IMR-90 (cell line): ENCODE measurements at regions not wholly inside any gene's neighbourhood (a gene's known extent, or its start where the extent isn't known, plus 50 kb on each side); places are given as distances from the start of the nearest gene placed in this dataset.

Source experiments
- ATAC-seq: fragments of 200-7000 bp; cut with Tn5 transposase; 2 replicates; pipeline ENCODE4 v1.9.1; 2020; ENCODE audit warnings: low read depth, mild to moderate bottlenecking, moderate library complexity
- BruUV-seq: library from RNA; stranded (reverse); fragments of 400-500 nt; replicated peaks from 2 replicates; lab custom pipeline; 2021; lab: Mats Ljungman, UMichigan
- CTCF ChIA-PET: fragments of 300-600 bp; formaldehyde crosslinking; extraction: SDS; loops from one replicate; lab custom pipeline; 2021; ENCODE audit warnings: antibody characterized with exemption; lab: Yijun Ruan, JAX
- POLR2A ChIA-PET: fragments of 300-600 bp; sonication (Branson Sonifier 250); formaldehyde crosslinking; loops from one replicate; lab custom pipeline; 2022; ENCODE audit warnings: antibody characterized with exemption; ENCODE audit not compliant: unreplicated experiment; lab: Charles Lee
- DNase-seq: peaks from one replicate; pipeline ENCODE4 v3.0.0; 2013
- H2AFZ ChIP-seq: replicated peaks from 2 replicates; pipeline ENCODE3; 2013; ENCODE audit warnings: low read length, mild to moderate bottlenecking; ENCODE audit not compliant: poor library complexity
- H2AK5ac ChIP-seq: 2 replicates; pipeline ENCODE4 v1.6.1; 2013; ENCODE audit warnings: low read depth, low read length, inconsistent platforms
- H2AK9ac ChIP-seq: replicated peaks from 2 replicates; pipeline ENCODE3; 2013; ENCODE audit warnings: mild to moderate bottlenecking, low read depth, low read length, moderate library complexity; ENCODE audit not compliant: poor library complexity
- H2BK120ac ChIP-seq: 2 replicates; pipeline ENCODE4 v1.6.1; 2013; ENCODE audit warnings: low read depth, low read length, inconsistent platforms
- H2BK15ac ChIP-seq: 3 replicates; pipeline ENCODE4 v1.6.1; 2013; ENCODE audit warnings: low read depth, low read length, inconsistent platforms
- H2BK20ac ChIP-seq: 2 replicates; pipeline ENCODE4 v1.6.1; 2013; ENCODE audit warnings: low read depth, mild to moderate bottlenecking, inconsistent platforms, low read length, moderate library complexity
- H2BK5ac ChIP-seq: 2 replicates; pipeline ENCODE4 v1.6.1; 2013; ENCODE audit warnings: mild to moderate bottlenecking, low read depth, low read length, inconsistent platforms; ENCODE audit not compliant: poor library complexity, severe bottlenecking
- H3K14ac ChIP-seq: replicated peaks from 2 replicates; pipeline ENCODE4 v1.6.1; 2013; ENCODE audit warnings: low read depth, low read length, inconsistent platforms
- H3K18ac ChIP-seq: 2 replicates; pipeline ENCODE4 v1.6.1; 2013; ENCODE audit warnings: low read depth, low read length, control low read depth
- H3K23ac ChIP-seq: 2 replicates; pipeline ENCODE4 v1.6.1; 2013; ENCODE audit warnings: low read depth, low read length, inconsistent platforms
- H3K27ac ChIP-seq: 2 replicates; pipeline ENCODE4 v1.5.1; 2013; ENCODE audit warnings: mild to moderate bottlenecking, control low read depth, low read length; ENCODE audit not compliant: insufficient read depth
- H3K27me3 ChIP-seq: 2 replicates; pipeline ENCODE4 v1.6.1; 2013; ENCODE audit warnings: low read length; ENCODE audit not compliant: control insufficient read depth, insufficient read depth
- H3K36me3 ChIP-seq: 2 replicates; pipeline ENCODE4 v1.6.1; 2013; ENCODE audit warnings: low read length, mixed read lengths; ENCODE audit not compliant: control insufficient read depth, insufficient read depth
- H3K4ac ChIP-seq: 2 replicates; pipeline ENCODE4 v1.6.1; 2013; ENCODE audit warnings: low read depth, low read length, inconsistent platforms
- H3K4me1 ChIP-seq: 2 replicates; pipeline ENCODE4 v1.6.1; 2013; ENCODE audit warnings: low read length, mixed read lengths; ENCODE audit not compliant: control insufficient read depth, insufficient read depth
- H3K4me2 ChIP-seq: 2 replicates; pipeline ENCODE4 v1.6.1; 2013; ENCODE audit warnings: low read depth, mild to moderate bottlenecking, control low read depth, low read length, moderate library complexity
- H3K4me3 ChIP-seq: 2 replicates; pipeline ENCODE4 v1.5.1; 2013; ENCODE audit warnings: low read depth, mild to moderate bottlenecking, control low read depth, low read length, moderate library complexity; ENCODE audit not compliant: insufficient read depth
- H3K56ac ChIP-seq: 2 replicates; pipeline ENCODE4 v1.6.1; 2013; ENCODE audit warnings: low read length, inconsistent platforms; ENCODE audit not compliant: insufficient read depth; ENCODE audit errors: extremely low read depth
- H3K79me1 ChIP-seq, 2 experiments: 2 replicates each; pipeline ENCODE4 v1.6.1; 2013; ENCODE audit warnings: low read length in 2 of 2, inconsistent platforms in 1 of 2, low read depth in 1 of 2
- H3K9ac ChIP-seq: 2 replicates; pipeline ENCODE4 v1.6.1; 2013; ENCODE audit warnings: low read depth, low read length, control low read depth
- H3K9me1 ChIP-seq: 2 replicates; pipeline ENCODE4 v1.6.1; 2013; ENCODE audit warnings: low read length, inconsistent platforms; ENCODE audit not compliant: insufficient read depth
- H3K9me3 ChIP-seq: 2 replicates; pipeline ENCODE4 v1.6.1; 2013; ENCODE audit warnings: low read length; ENCODE audit not compliant: control insufficient read depth, insufficient read depth
- H4K20me1 ChIP-seq: 2 replicates; pipeline ENCODE4 v1.6.1; 2013; ENCODE audit warnings: low read length, inconsistent platforms; ENCODE audit not compliant: insufficient read depth
- H4K5ac ChIP-seq: 2 replicates; pipeline ENCODE4 v1.6.1; 2013; ENCODE audit warnings: mild to moderate bottlenecking, low read depth, low read length, control low read depth
- H4K8ac ChIP-seq, 2 experiments: 2 replicates each; pipeline ENCODE4 v1.6.1; 2013; ENCODE audit warnings: low read depth in 2 of 2, low read length in 2 of 2, control low read depth in 1 of 2, inconsistent platforms in 1 of 2
- H4K91ac ChIP-seq: 2 replicates; pipeline ENCODE4 v1.6.1; 2013; ENCODE audit warnings: low read depth, low read length, inconsistent platforms; ENCODE audit not compliant: insufficient read depth
- BHLHE40 ChIP-seq: fragments of 150-350 bp; IDR thresholded peaks from 2 replicates; pipeline ENCODE4 v1.6.1; 2016; ENCODE audit warnings: mild to moderate bottlenecking, low read depth, low read length
- CEBPB ChIP-seq: IDR thresholded peaks from 2 replicates; pipeline ENCODE4 v1.6.1; 2012; ENCODE audit warnings: low read depth, low read length, improper control_type of control experiment
- CHD1 ChIP-seq: IDR thresholded peaks from 2 replicates; pipeline ENCODE4 v1.6.1; 2012; ENCODE audit warnings: low read depth, low read length, improper control_type of control experiment
- ELK1 ChIP-seq: fragments of 150-350 bp; IDR thresholded peaks from 2 replicates; pipeline ENCODE4 v1.6.1; 2016; ENCODE audit warnings: low read depth, mild to moderate bottlenecking, low read length, moderate library complexity, borderline replicate concordance
- FOS ChIP-seq: fragments of 150-350 bp; IDR thresholded peaks from 2 replicates; pipeline ENCODE4 v1.6.1; 2016; ENCODE audit warnings: low read depth, low read length
- MAFK ChIP-seq: IDR thresholded peaks from 2 replicates; pipeline ENCODE4 v1.6.1; 2012; ENCODE audit warnings: low read depth, low read length, improper control_type of control experiment
- MAZ ChIP-seq: IDR thresholded peaks from 2 replicates; pipeline ENCODE4 v1.6.1; 2012; ENCODE audit warnings: low read depth, mild to moderate bottlenecking, low read length, improper control_type of control experiment, moderate library complexity, borderline replicate concordance
- MXI1 ChIP-seq: IDR thresholded peaks from 2 replicates; pipeline ENCODE4 v1.6.1; 2012; ENCODE audit warnings: low read depth, mild to moderate bottlenecking, low read length, moderate library complexity, borderline replicate concordance
- NFE2L2 ChIP-seq: fragments of 150-350 bp; IDR thresholded peaks from 2 replicates; pipeline ENCODE4 v1.6.1; 2016; ENCODE audit warnings: low read depth, mild to moderate bottlenecking, low read length
- POLR2A ChIP-seq: IDR thresholded peaks from 2 replicates; pipeline ENCODE4 v1.6.1; 2012; ENCODE audit warnings: mild to moderate bottlenecking, low read depth, low read length
- RAD21 ChIP-seq: IDR thresholded peaks from 2 replicates; pipeline ENCODE4 v1.6.1; 2012; ENCODE audit warnings: low read length, improper control_type of control experiment
- RCOR1 ChIP-seq: IDR thresholded peaks from 2 replicates; pipeline ENCODE4 v1.6.1; 2012; ENCODE audit warnings: mild to moderate bottlenecking, low read length, improper control_type of control experiment; ENCODE audit not compliant: insufficient replicate concordance
- RFX5 ChIP-seq: IDR thresholded peaks from 2 replicates; pipeline ENCODE4 v1.8.0; 2012; ENCODE audit warnings: low read depth, mild to moderate bottlenecking, low read length, moderate library complexity
- SMC3 ChIP-seq: fragments of 150-350 bp; IDR thresholded peaks from 2 replicates; pipeline ENCODE4 v1.6.1; 2016; ENCODE audit warnings: low read depth, mild to moderate bottlenecking, antibody characterized with exemption, low read length, moderate library complexity
- WGBS, 2 experiments: methylation state at CpG; one replicate each; pipeline versions ENCODE4 v1.1.5 to v1.1.7; 2013; ENCODE audit warnings: missing lambda C conversion rate in 2 of 2; ENCODE audit not compliant: insufficient read length in 1 of 2; ENCODE audit errors: extremely low coverage in 2 of 2; 5-methylcytosine and 5-hydroxymethylcytosine counted together
- dilution Hi-C: fragments of 300-500 bp; cut with HindIII; formaldehyde crosslinking; loops from one replicate; pipeline ENCODE4 v1.14.3; 2018; ENCODE audit warnings: low sequenced_read_pairs; ENCODE audit not compliant: unreplicated experiment
- in situ Hi-C: fragments of 300-500 bp; cut with MboI; formaldehyde crosslinking; loops from 3 replicates; pipeline ENCODE4 v1.14.3; 2019; ENCODE audit warnings: low sequenced_read_pairs, inconsistent platforms, mixed read lengths
- intact Hi-C: fragments of 100-400 bp; cut with micrococcal nuclease; formaldehyde crosslinking; loops from 2 replicates; pipeline ENCODE4 v1.10.0; 2022
- TF ChIP-seq, protein P1 (sequence below): fragments of 150-350 bp; IDR thresholded peaks from 2 replicates; pipeline ENCODE4 v1.6.1; 2017; ENCODE audit warnings: mild to moderate bottlenecking, antibody characterized with exemption, low read length, low read depth
- TF ChIP-seq, protein P2 (sequence below): conservative IDR thresholded peaks from 2 replicates; pipeline ENCODE4 v1.5.1; 2012; ENCODE audit warnings: mild to moderate bottlenecking, low read depth, low read length, improper control_type of control experiment

- ChIA-PET POLR2A (no interaction called here), CTCF (interaction anchor here (0.6 kb wide), 1 partner anchor 100 kb away, joined by 5 read pairs; no protein-coding TSS in a partner anchor)
- H3K4me2 ChIP-seq = no peak overlapping the region
- no peaks in the 10 kb centered on the region for H3K9me3 ChIP-seq
- H3K36me3 ChIP-seq = no peaks in the 10 kb centered on the region
- DNase-seq (no peak), ATAC-seq (no peak)
- no peak overlapping the region for H4K91ac ChIP-seq
- no peak overlapping the region for H3K18ac ChIP-seq
- no peak overlapping the region for H3K56ac ChIP-seq
- H2AK5ac ChIP-seq = no peak overlapping the region
- no peaks in the 10 kb centered on the region for H3K27me3 ChIP-seq
- no peaks in the 10 kb centered on the region for H4K20me1 ChIP-seq
- H2BK20ac ChIP-seq = no peak overlapping the region
- WGBS, 2 experiments = no CpG with 5 or more reads among the region's 1 CpG
- no peak overlapping the region for H3K4ac ChIP-seq
- H2AFZ ChIP-seq = no peak overlapping the region
- H3K4me3 ChIP-seq = no peak overlapping the region
- H4K8ac ChIP-seq = no peak overlapping the region
- no peak overlapping the region for H3K9ac ChIP-seq
- in situ Hi-C loops = no loop called here
- intact Hi-C loops = no loop called here
- H3K14ac ChIP-seq = no peak overlapping the region
- H2BK15ac ChIP-seq = no peak overlapping the region
- H4K5ac ChIP-seq = no peak overlapping the region
- no peak overlapping the region for H2BK5ac ChIP-seq
- no TSS peak for BruUV-seq
- dilution Hi-C loops = no loop called here
- H2BK120ac ChIP-seq = no peak overlapping the region
- no peak overlapping the region for H3K23ac ChIP-seq
- no peak overlapping the region for H2AK9ac ChIP-seq
- H3K27ac ChIP-seq = no peak overlapping the region
- TF ChIP-seq CEBPB = no peak
- TF ChIP-seq BHLHE40 = no peak
- TF ChIP-seq, protein P1, sequence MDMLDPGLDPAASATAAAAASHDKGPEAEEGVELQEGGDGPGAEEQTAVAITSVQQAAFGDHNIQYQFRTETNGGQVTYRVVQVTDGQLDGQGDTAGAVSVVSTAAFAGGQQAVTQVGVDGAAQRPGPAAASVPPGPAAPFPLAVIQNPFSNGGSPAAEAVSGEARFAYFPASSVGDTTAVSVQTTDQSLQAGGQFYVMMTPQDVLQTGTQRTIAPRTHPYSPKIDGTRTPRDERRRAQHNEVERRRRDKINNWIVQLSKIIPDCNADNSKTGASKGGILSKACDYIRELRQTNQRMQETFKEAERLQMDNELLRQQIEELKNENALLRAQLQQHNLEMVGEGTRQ = no peak
- TF ChIP-seq FOS = no peak
- TF ChIP-seq MAZ = no peak
- TF ChIP-seq MXI1 = no peak
- TF ChIP-seq NFE2L2 = no peak
- no peak for TF ChIP-seq ELK1
- no peak for TF ChIP-seq CHD1
- no peak for TF ChIP-seq RFX5
- TF ChIP-seq SMC3 = no peak
- no peak for TF ChIP-seq RCOR1
- TF ChIP-seq, protein P2, sequence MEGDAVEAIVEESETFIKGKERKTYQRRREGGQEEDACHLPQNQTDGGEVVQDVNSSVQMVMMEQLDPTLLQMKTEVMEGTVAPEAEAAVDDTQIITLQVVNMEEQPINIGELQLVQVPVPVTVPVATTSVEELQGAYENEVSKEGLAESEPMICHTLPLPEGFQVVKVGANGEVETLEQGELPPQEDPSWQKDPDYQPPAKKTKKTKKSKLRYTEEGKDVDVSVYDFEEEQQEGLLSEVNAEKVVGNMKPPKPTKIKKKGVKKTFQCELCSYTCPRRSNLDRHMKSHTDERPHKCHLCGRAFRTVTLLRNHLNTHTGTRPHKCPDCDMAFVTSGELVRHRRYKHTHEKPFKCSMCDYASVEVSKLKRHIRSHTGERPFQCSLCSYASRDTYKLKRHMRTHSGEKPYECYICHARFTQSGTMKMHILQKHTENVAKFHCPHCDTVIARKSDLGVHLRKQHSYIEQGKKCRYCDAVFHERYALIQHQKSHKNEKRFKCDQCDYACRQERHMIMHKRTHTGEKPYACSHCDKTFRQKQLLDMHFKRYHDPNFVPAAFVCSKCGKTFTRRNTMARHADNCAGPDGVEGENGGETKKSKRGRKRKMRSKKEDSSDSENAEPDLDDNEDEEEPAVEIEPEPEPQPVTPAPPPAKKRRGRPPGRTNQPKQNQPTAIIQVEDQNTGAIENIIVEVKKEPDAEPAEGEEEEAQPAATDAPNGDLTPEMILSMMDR = no peak
- no peak for TF ChIP-seq RAD21
- no peak for TF ChIP-seq POLR2A
- no peak for TF ChIP-seq MAFK
- H3K79me1 ChIP-seq = no peaks in the 10 kb centered on the region
- H3K9me1 ChIP-seq = no peaks in the 10 kb centered on the region
- H3K4me1 ChIP-seq = no peaks in the 10 kb centered on the region
Observed at GRCh38 chr4:114417214-114417613, 181.4 kb upstream of the UGT8 start.
